ENCODE measurements at regions not wholly inside any gene's neighbourhood (a gene's known extent, or its start where the extent isn't known, plus 50 kb on each side); places are given as distances from the start of the nearest gene placed in this dataset.

GRCh38 chr12:93200291-93200917, 177.3 kb upstream of the NUDT4 start:
- ChIA-PET CTCF (no interaction called here), POLR2A (ENCODE audit: low non-redundant PET) (no interaction called here)
- intact Hi-C loops (cut with micrococcal nuclease; ENCODE audit: unreplicated experiment) = loop anchor here (5.0 kb wide), 1 partner anchor 197 kb away; no protein-coding TSS in a partner anchor
- Histone ChIP-seq H3K36me3 (ENCODE audit: insufficient read depth, low read length, poor library complexity, severe bottlenecking) (no peaks in the 10 kb centered on the region), H3K27ac (ENCODE audit: low read depth, low read length, poor library complexity, severe bottlenecking) (no peak overlapping the region), H3K4me1 (ENCODE audit: insufficient read depth, low read length, poor library complexity, severe bottlenecking) (peaks cover 40% of the 10 kb centered on the region), H3K27me3 (replicated peaks; ENCODE audit: insufficient read depth, low read depth, low read length, poor library complexity) (no peaks in the 10 kb centered on the region), H3K9me3 (ENCODE audit: low read depth, low read length, poor library complexity, severe bottlenecking) (no peaks in the 10 kb centered on the region), H3K4me3 (ENCODE audit: low read depth, low read length, poor library complexity, severe bottlenecking) (no peak overlapping the region)
- BruUV-seq (replicated peaks) = no TSS peak
- DNase-seq (ENCODE audit: low spot score) = no peak
- TF ChIP-seq EZH2 (IDR thresholded peaks at IDR 0.05; ENCODE audit: borderline replicate concordance, low read depth, low read length, poor library complexity, severe bottlenecking) = no peak
- no peak for TF ChIP-seq CTCF (conservative IDR thresholded peaks at IDR 0.05; ENCODE audit: low read depth, low read length)

- POLR2A ChIA-PET (ENCODE audit: low non-redundant PET) = interaction anchor here (0.8 kb wide), 1 partner anchor 218 kb away, joined by 3 read pairs; no protein-coding TSS in a partner anchor
- BruUV-seq (replicated peaks) = no TSS peak
- TF ChIP-seq CTCF (conservative IDR thresholded peaks at IDR 0.05; ENCODE audit: low read depth, low read length) (no peak), EZH2 (IDR thresholded peaks at IDR 0.05; ENCODE audit: borderline replicate concordance, low read depth, low read length, poor library complexity, severe bottlenecking) (no peak)
- Histone ChIP-seq H3K27me3 (replicated peaks; ENCODE audit: insufficient read depth, low read depth, low read length, poor library complexity) (no peaks in the 10 kb centered on the region), H3K4me3 (ENCODE audit: low read depth, low read length, poor library complexity, severe bottlenecking) (no peak overlapping the region), H3K4me1 (ENCODE audit: insufficient read depth, low read length, poor library complexity, severe bottlenecking) (peaks cover 37% of the 10 kb centered on the region), H3K27ac (ENCODE audit: low read depth, low read length, poor library complexity, severe bottlenecking) (peak overlapping the region; percentile 82), H3K36me3 (ENCODE audit: insufficient read depth, low read length, poor library complexity, severe bottlenecking) (no peaks in the 10 kb centered on the region), H3K9me3 (ENCODE audit: low read depth, low read length, poor library complexity, severe bottlenecking) (no peaks in the 10 kb centered on the region)
- intact Hi-C loops (cut with micrococcal nuclease; ENCODE audit: unreplicated experiment) = loop anchor here (1.0 to 5.0 kb wide), 3 partner anchors 195 to 345 kb away; no protein-coding TSS in a partner anchor
- CTCF ChIA-PET = no interaction called here
- no peak for DNase-seq (ENCODE audit: low spot score)
Observed at GRCh38 chr12:93201990-93202389, 175.7 kb upstream of the NUDT4 start.

- DNase-seq (ENCODE audit: low spot score) = peak; percentile 76
- Histone ChIP-seq H3K4me1 (ENCODE audit: insufficient read depth, low read length, poor library complexity, severe bottlenecking) (peaks cover 30% of the 10 kb centered on the region), H3K4me3 (ENCODE audit: low read depth, low read length, poor library complexity, severe bottlenecking) (no peak overlapping the region), H3K27me3 (replicated peaks; ENCODE audit: insufficient read depth, low read depth, low read length, poor library complexity) (no peaks in the 10 kb centered on the region), H3K27ac (ENCODE audit: low read depth, low read length, poor library complexity, severe bottlenecking) (peak overlapping the region; percentile 82), H3K36me3 (ENCODE audit: insufficient read depth, low read length, poor library complexity, severe bottlenecking) (no peaks in the 10 kb centered on the region), H3K9me3 (ENCODE audit: low read depth, low read length, poor library complexity, severe bottlenecking) (no peaks in the 10 kb centered on the region)
- no TSS peak for BruUV-seq (replicated peaks)
- CTCF ChIA-PET = no interaction called here
- intact Hi-C loops (cut with micrococcal nuclease; ENCODE audit: unreplicated experiment) = loop anchor here (1.0 to 5.0 kb wide), 3 partner anchors 195 to 344 kb away; no protein-coding TSS in a partner anchor
- POLR2A ChIA-PET (ENCODE audit: low non-redundant PET) = no interaction called here
- TF ChIP-seq CTCF (conservative IDR thresholded peaks at IDR 0.05; ENCODE audit: low read depth, low read length) (no peak), EZH2 (IDR thresholded peaks at IDR 0.05; ENCODE audit: borderline replicate concordance, low read depth, low read length, poor library complexity, severe bottlenecking) (no peak)
Observed at GRCh38 chr12:93202688-93203087, 175.0 kb upstream of the NUDT4 start.
